Gastroesophageal sphincter (tissue), 4 donors: ENCODE measurements at regions not wholly inside any gene's neighbourhood (a gene's known extent, or its start where the extent isn't known, plus 50 kb on each side); places are given as distances from the start of the nearest gene placed in this dataset.

ENCODE experiments used
- ATAC-seq: fragments of 150-250 bp; one replicate; pipeline ENCODE4 v1.9.1; 2016; ENCODE audit warnings: mild to moderate bottlenecking, moderate library complexity
- H3K27ac ChIP-seq, 4 donors: fragments of 200-600 bp; sonication (generic) in 3 of 4; 1 replicate in 3 of 4; 2 replicates in 1 of 4; pipeline ENCODE4 v1.5.1; 2016 to 2019
- H3K27me3 ChIP-seq: fragments of 200-600 bp; sonication (generic); one replicate; pipeline ENCODE4 v1.5.1; 2019
- H3K36me3 ChIP-seq, 2 donors: fragments of 200-600 bp; sonication (generic); one replicate each; pipeline ENCODE4 v1.5.1; 2019; ENCODE audit warnings: control low read depth in 1 of 2
- H3K4me1 ChIP-seq, 3 donors: fragments of 200-600 bp; sonication (generic); 1 replicate in 2 of 3; 2 replicates in 1 of 3; pipeline ENCODE4 v1.5.1; 2016 to 2019; ENCODE audit warnings: control low read depth in 2 of 3
- H3K4me3 ChIP-seq, 2 donors: fragments of 200-600 bp; sonication (generic); one replicate each; pipeline ENCODE4 v1.5.1; 2019; ENCODE audit warnings: mild to moderate bottlenecking in 1 of 2, moderate library complexity in 1 of 2
- H3K9me3 ChIP-seq, 3 donors: fragments of 200-600 bp; sonication (generic); one replicate each; pipeline ENCODE4 v1.5.1; 2017 to 2019; ENCODE audit warnings: control low read depth in 2 of 3
- CTCF ChIP-seq, 4 experiments: fragments of 200-600 bp in 2 of 4; fragments of 450-650 bp in 2 of 4; sonication (generic) in 1 of 4; IDR thresholded peaks; one replicate each; pipeline ENCODE4 v1.5.1; 2017 to 2019; ENCODE audit warnings: antibody characterized with exemption in 4 of 4, mild to moderate bottlenecking in 2 of 4, moderate library complexity in 2 of 4
- EP300 ChIP-seq: sonication (generic); formaldehyde crosslinking; IDR thresholded peaks from one replicate; pipeline ENCODE4 v1.6.1; 2017; ENCODE audit warnings: antibody characterized with exemption, mild to moderate bottlenecking
- POLR2A ChIP-seq, 2 donors: fragments of 450-650 bp; IDR thresholded peaks; one replicate each; pipeline ENCODE4 v1.6.1; 2017; ENCODE audit warnings: antibody characterized with exemption in 2 of 2, mild to moderate bottlenecking in 2 of 2, moderate library complexity in 1 of 2
- POLR2AphosphoS5 ChIP-seq: sonication (generic); formaldehyde crosslinking; IDR thresholded peaks from one replicate; pipeline ENCODE4 v1.6.1; 2017; ENCODE audit warnings: antibody characterized with exemption
- WGBS, 2 donors: methylation state at CpG; one replicate each; pipeline ENCODE4 v1.1.5; 2018; ENCODE audit warnings: low coverage in 1 of 2; 5-methylcytosine and 5-hydroxymethylcytosine counted together

- TF ChIP-seq EP300 (no peak), POLR2AphosphoS5 (no peak), CTCF (IDR thresholded peaks at IDR 0.05) (no peak), POLR2A (IDR thresholded peaks at IDR 0.05) (no peak)
- Histone ChIP-seq H3K4me3 (no peak overlapping the region), H3K9me3 (no peaks in the 10 kb centered on the region), H3K36me3 (no peaks in the 10 kb centered on the region), H3K4me1 (no peaks in the 10 kb centered on the region), H3K27me3 (no peaks in the 10 kb centered on the region), H3K27ac (no peak overlapping the region)
- WGBS, 2 donors = 76 to 77% methylated on average over 4 of the region's 4 CpGs
- no peak for ATAC-seq
These were observed 97.5 kb upstream of the MDM1 start for GRCh38 chr12:68429696-68430095.

- H3K4me1 ChIP-seq = no peaks in the 10 kb centered on the region
- H3K9me3 ChIP-seq = peaks cover 0 to 6% (median 0%) of the 10 kb centered on the region in 3 donors
- H3K4me3 ChIP-seq = no peak overlapping the region
- TF ChIP-seq POLR2AphosphoS5 = no peak
- TF ChIP-seq EP300 = no peak
- TF ChIP-seq POLR2A (IDR thresholded peaks at IDR 0.05) = no peak
- TF ChIP-seq CTCF (IDR thresholded peaks at IDR 0.05) = no peak
- WGBS, 2 donors = 65 to 78% methylated on average over 5 of the region's 6 CpGs
- ATAC-seq = no peak
- no peaks in the 10 kb centered on the region for H3K27me3 ChIP-seq
- H3K27ac ChIP-seq = no peak overlapping the region
- no peaks in the 10 kb centered on the region for H3K36me3 ChIP-seq
These were observed 99.6 kb upstream of the MDM1 start for GRCh38 chr12:68431786-68432185.

- no peak overlapping the region for H3K4me3 ChIP-seq
- no peaks in the 10 kb centered on the region for H3K4me1 ChIP-seq
- H3K9me3 ChIP-seq = peaks cover 0 to 6% (median 0%) of the 10 kb centered on the region in 3 donors
- H3K27me3 ChIP-seq = no peaks in the 10 kb centered on the region
- no peak for ATAC-seq
- TF ChIP-seq POLR2A (IDR thresholded peaks at IDR 0.05) (no peak), POLR2AphosphoS5 (no peak), CTCF (IDR thresholded peaks at IDR 0.05) (no peak), EP300 (no peak)
- no peak overlapping the region for H3K27ac ChIP-seq
- H3K36me3 ChIP-seq = no peaks in the 10 kb centered on the region
These were observed 100.5 kb upstream of the MDM1 start for GRCh38 chr12:68432622-68433021.

GRCh38 chr12:68434391-68435298, 102.5 kb upstream of the MDM1 start:
- peaks cover 0 to 6% (median 0%) of the 10 kb centered on the region in 3 donors for H3K9me3 ChIP-seq
- no peaks in the 10 kb centered on the region for H3K4me1 ChIP-seq
- H3K4me3 ChIP-seq = no peak overlapping the region
- H3K27ac ChIP-seq = no peak overlapping the region
- WGBS, 2 donors = 100% methylated on average over 2 of the region's 2 CpGs
- no peaks in the 10 kb centered on the region for H3K27me3 ChIP-seq
- TF ChIP-seq POLR2A (IDR thresholded peaks at IDR 0.05) (no peak), POLR2AphosphoS5 (no peak), EP300 (no peak), CTCF (IDR thresholded peaks at IDR 0.05) (no peak)
- H3K36me3 ChIP-seq = no peaks in the 10 kb centered on the region
- ATAC-seq = no peak

DNA sequence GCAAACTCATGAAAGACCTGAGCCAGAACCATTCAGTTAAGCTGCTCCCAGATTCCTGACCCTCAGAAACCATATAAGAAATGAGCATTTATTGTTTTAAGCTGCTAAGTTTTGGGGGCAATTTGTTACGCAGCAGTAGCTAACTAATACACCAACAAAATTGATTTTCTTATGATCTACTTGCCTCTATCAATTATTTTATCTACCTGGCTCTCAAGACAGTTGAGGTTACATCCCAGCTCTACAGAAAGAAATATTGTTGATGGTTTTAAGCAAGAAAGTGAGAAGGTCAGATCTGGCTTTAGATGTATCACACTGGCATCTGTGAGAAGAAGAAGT, 103.1 kb upstream of the MDM1 start:
- 93 to 100% methylated on average over 1 of the region's 1 CpG for WGBS, 2 donors
- no peak overlapping the region for H3K4me3 ChIP-seq
- no peaks in the 10 kb centered on the region for H3K27me3 ChIP-seq
- TF ChIP-seq POLR2AphosphoS5 (no peak), EP300 (no peak)
- H3K4me1 ChIP-seq = no peaks in the 10 kb centered on the region
- no peak overlapping the region for H3K27ac ChIP-seq
- no peaks in the 10 kb centered on the region for H3K36me3 ChIP-seq
- peaks cover 0 to 6% (median 0%) of the 10 kb centered on the region in 3 donors for H3K9me3 ChIP-seq
- no peak for ATAC-seq
